Tibial nerve (tissue), 4 donors: ENCODE measurements at regions not wholly inside any gene's neighbourhood (a gene's known extent, or its start where the extent isn't known, plus 50 kb on each side); places are given as distances from the start of the nearest gene placed in this dataset.
"Not testable (repeated sequence)": the region's sequence is repeated elsewhere in the genome, so short reads cannot be mapped to it uniquely, and the experiment has no call there.

ENCODE experiments used
- DNase-seq, 2 donors: peaks; one replicate each; pipeline ENCODE4 v3.0.0-alpha.2; 2019; ENCODE audit warnings: low spot score in 2 of 2
- H3K27ac ChIP-seq, 4 donors: fragments of 200-600 bp; sonication (generic) in 3 of 4; one replicate each; pipeline ENCODE4 v1.5.1; 2017 to 2019; ENCODE audit warnings: mild to moderate bottlenecking in 1 of 4
- H3K27me3 ChIP-seq, 2 donors: fragments of 200-600 bp; sonication (generic) in 1 of 2; one replicate each; pipeline versions ENCODE4 v1.5.1 to v1.6.0; 2017 to 2019
- H3K36me3 ChIP-seq, 3 donors: fragments of 200-600 bp; sonication (generic); one replicate each; pipeline ENCODE4 v1.5.1; 2018 to 2019
- H3K4me1 ChIP-seq, 4 donors: fragments of 200-600 bp; sonication (generic) in 3 of 4; one replicate each; pipeline ENCODE4 v1.5.1; 2017 to 2019
- H3K4me3 ChIP-seq, 4 donors: fragments of 200-600 bp; sonication (generic) in 3 of 4; one replicate each; pipeline ENCODE4 v1.5.1; 2017 to 2019; ENCODE audit warnings: mild to moderate bottlenecking in 1 of 4, moderate library complexity in 1 of 4
- H3K9me3 ChIP-seq, 4 donors: fragments of 200-600 bp; sonication (generic) in 3 of 4; one replicate each; pipeline ENCODE4 v1.5.1; 2017 to 2019
- EP300 ChIP-seq, 2 donors: sonication (generic); formaldehyde crosslinking; IDR thresholded peaks; one replicate each; pipeline ENCODE4 v1.6.1; 2017; ENCODE audit warnings: antibody characterized with exemption in 2 of 2, mild to moderate bottlenecking in 1 of 2
- POLR2A ChIP-seq, 2 donors: fragments of 450-650 bp; IDR thresholded peaks; one replicate each; pipeline ENCODE4 v1.6.1; 2017; ENCODE audit warnings: antibody characterized with exemption in 2 of 2, mild to moderate bottlenecking in 2 of 2, moderate library complexity in 2 of 2
- WGBS, 2 donors: methylation state at CpG; one replicate each; pipeline ENCODE4 v1.1.5; 2018; 5-methylcytosine and 5-hydroxymethylcytosine counted together
- TF ChIP-seq, protein P1 (sequence below), 5 experiments: fragments of 200-600 bp in 3 of 5; fragments of 450-650 bp in 2 of 5; sonication (generic) in 3 of 5; IDR thresholded peaks; one replicate each; pipeline ENCODE4 v1.5.1; 2016 to 2019; ENCODE audit warnings: antibody characterized with exemption in 5 of 5, mild to moderate bottlenecking in 3 of 5, moderate library complexity in 2 of 5

DNA sequence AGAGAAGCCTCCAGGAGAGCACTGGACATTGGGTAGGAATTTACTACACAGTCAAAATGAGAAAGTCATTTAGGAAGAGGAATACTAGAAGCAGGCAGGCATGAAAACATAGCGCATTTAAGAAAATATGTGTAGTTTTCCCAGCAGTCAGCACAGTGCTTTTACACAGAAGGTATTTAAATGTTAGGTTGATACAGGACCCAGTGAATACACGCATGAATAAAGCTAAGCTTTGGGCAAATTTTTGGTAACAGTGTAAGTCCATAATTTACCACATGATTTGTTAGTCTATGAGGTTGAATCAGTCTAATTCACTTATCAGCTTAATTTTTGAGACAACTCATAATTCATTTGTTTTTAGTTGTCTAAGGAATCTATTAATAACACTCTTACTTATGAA is 421.7 kb upstream of the CDH20 start:
- Histone ChIP-seq H3K9me3 (no peaks in the 10 kb centered on the region), H3K4me1 (peaks cover 0 to 3% (median 0%) of the 10 kb centered on the region in 4 donors)
- DNase-seq: no peak

GRCh38 chr18:60915160-60915559 is 418.1 kb upstream of the CDH20 start:
- no peaks in the 10 kb centered on the region for H3K27me3 ChIP-seq
- H3K27ac ChIP-seq: no peak overlapping the region
- no peak overlapping the region for H3K4me3 ChIP-seq
- H3K4me1 ChIP-seq: peaks cover 0 to 2% (median 0%) of the 10 kb centered on the region in 4 donors
- TF ChIP-seq EP300 (IDR thresholded peaks at IDR 0.05) (no peak), POLR2A (IDR thresholded peaks at IDR 0.05) (no peak)
- TF ChIP-seq, protein P1, sequence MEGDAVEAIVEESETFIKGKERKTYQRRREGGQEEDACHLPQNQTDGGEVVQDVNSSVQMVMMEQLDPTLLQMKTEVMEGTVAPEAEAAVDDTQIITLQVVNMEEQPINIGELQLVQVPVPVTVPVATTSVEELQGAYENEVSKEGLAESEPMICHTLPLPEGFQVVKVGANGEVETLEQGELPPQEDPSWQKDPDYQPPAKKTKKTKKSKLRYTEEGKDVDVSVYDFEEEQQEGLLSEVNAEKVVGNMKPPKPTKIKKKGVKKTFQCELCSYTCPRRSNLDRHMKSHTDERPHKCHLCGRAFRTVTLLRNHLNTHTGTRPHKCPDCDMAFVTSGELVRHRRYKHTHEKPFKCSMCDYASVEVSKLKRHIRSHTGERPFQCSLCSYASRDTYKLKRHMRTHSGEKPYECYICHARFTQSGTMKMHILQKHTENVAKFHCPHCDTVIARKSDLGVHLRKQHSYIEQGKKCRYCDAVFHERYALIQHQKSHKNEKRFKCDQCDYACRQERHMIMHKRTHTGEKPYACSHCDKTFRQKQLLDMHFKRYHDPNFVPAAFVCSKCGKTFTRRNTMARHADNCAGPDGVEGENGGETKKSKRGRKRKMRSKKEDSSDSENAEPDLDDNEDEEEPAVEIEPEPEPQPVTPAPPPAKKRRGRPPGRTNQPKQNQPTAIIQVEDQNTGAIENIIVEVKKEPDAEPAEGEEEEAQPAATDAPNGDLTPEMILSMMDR (IDR thresholded peaks at IDR 0.05): no peak
- no peaks in the 10 kb centered on the region for H3K9me3 ChIP-seq
- 48 to 54% methylated on average over 2 of the region's 2 CpGs for WGBS, 2 donors
- no peak for DNase-seq
- no peaks in the 10 kb centered on the region for H3K36me3 ChIP-seq

More for the DNA sequence above, 421.7 kb upstream of the CDH20 start:
- WGBS, 2 donors: 85 to 86% methylated on average over 2 of the region's 2 CpGs
- no peak for TF ChIP-seq EP300 (IDR thresholded peaks at IDR 0.05)
- TF ChIP-seq POLR2A (IDR thresholded peaks at IDR 0.05): no peak
- TF ChIP-seq, protein P1 (IDR thresholded peaks at IDR 0.05): no peak
- no peaks in the 10 kb centered on the region for H3K36me3 ChIP-seq
- no peak overlapping the region for H3K27ac ChIP-seq
- no peak overlapping the region for H3K4me3 ChIP-seq
- no peaks in the 10 kb centered on the region for H3K27me3 ChIP-seq

GRCh38 chr18:60918862-60919261 is 414.4 kb upstream of the CDH20 start:
- H3K4me1 ChIP-seq, H3K9me3 ChIP-seq, H3K27me3 ChIP-seq, DNase-seq, H3K27ac ChIP-seq, H3K36me3 ChIP-seq, H3K4me3 ChIP-seq: not testable (repeated sequence)
- 81 to 92% methylated on average over 4 of the region's 4 CpGs for WGBS, 2 donors

- no peaks in the 10 kb centered on the region for H3K9me3 ChIP-seq
- 86 to 96% methylated on average over 8 of the region's 8 CpGs for WGBS, 2 donors
- no peak overlapping the region for H3K4me3 ChIP-seq
- no peak for DNase-seq
- H3K4me1 ChIP-seq: no peaks in the 10 kb centered on the region
- TF ChIP-seq, protein P1 (IDR thresholded peaks at IDR 0.05): no peak
- no peak for TF ChIP-seq EP300 (IDR thresholded peaks at IDR 0.05)
- TF ChIP-seq POLR2A (IDR thresholded peaks at IDR 0.05): no peak
- H3K27ac ChIP-seq: no peak overlapping the region
- H3K36me3 ChIP-seq: no peaks in the 10 kb centered on the region
- H3K27me3 ChIP-seq: no peaks in the 10 kb centered on the region
Measured at GRCh38 chr18:60925892-60926291, 407.3 kb upstream of the CDH20 start.

- Histone ChIP-seq H3K36me3 (no peaks in the 10 kb centered on the region), H3K27ac (no peak overlapping the region), H3K4me3 (no peak overlapping the region), H3K4me1 (no peaks in the 10 kb centered on the region), H3K9me3 (no peaks in the 10 kb centered on the region), H3K27me3 (no peaks in the 10 kb centered on the region)
- TF ChIP-seq POLR2A (IDR thresholded peaks at IDR 0.05): no peak
- TF ChIP-seq EP300 (IDR thresholded peaks at IDR 0.05): no peak
- TF ChIP-seq, protein P1 (IDR thresholded peaks at IDR 0.05): no peak
- no peak for DNase-seq
- 83 to 95% methylated on average over 3 of the region's 3 CpGs for WGBS, 2 donors
Measured at GRCh38 chr18:60929966-60930365, 403.3 kb upstream of the CDH20 start.
